T-helper 9 cell (primary cell): ENCODE measurements at regions not wholly inside any gene's neighbourhood (a gene's known extent, or its start where the extent isn't known, plus 50 kb on each side); places are given as distances from the start of the nearest gene placed in this dataset.

Experiments used
- DNase-seq: peaks from one replicate; pipeline ENCODE4 v3.0.0-alpha.2; 2020

- no peak for DNase-seq
Observed at GRCh38 chr3:87390821-87391220, 114.4 kb upstream of the POU1F1 start.

GRCh38 chr3:87390353-87390752, 114.0 kb upstream of the POU1F1 start:
- DNase-seq, result no peak

GRCh38 chr3:87375231-87375682, 98.9 kb upstream of the POU1F1 start:
- DNase-seq, result no peak

- no peak for DNase-seq
Observed at GRCh38 chr3:87370007-87370406, 93.6 kb upstream of the POU1F1 start.

- no peak for DNase-seq
Observed at GRCh38 chr3:87367736-87368135, 91.4 kb upstream of the POU1F1 start.

- no peak for DNase-seq
Observed at GRCh38 chr3:87363721-87364120, 87.3 kb upstream of the POU1F1 start.

GRCh38 chr3:87361956-87362355, 85.6 kb upstream of the POU1F1 start:
- DNase-seq, result no peak

- DNase-seq, result no peak
Observed at GRCh38 chr3:87361271-87361670, 84.9 kb upstream of the POU1F1 start.

GRCh38 chr3:87359826-87360225, 83.4 kb upstream of the POU1F1 start:
- no peak for DNase-seq

GRCh38 chr3:87359025-87359424, 82.6 kb upstream of the POU1F1 start:
- no peak for DNase-seq

GRCh38 chr3:87358066-87358465, 81.7 kb upstream of the POU1F1 start:
- DNase-seq, result no peak

- no peak for DNase-seq
Observed at GRCh38 chr3:87354398-87354797, 78.0 kb upstream of the POU1F1 start.

- DNase-seq, result no peak
Observed at GRCh38 chr3:87351937-87352336, 75.6 kb upstream of the POU1F1 start.

GRCh38 chr3:87350367-87351199, 74.2 kb upstream of the POU1F1 start:
- no peak for DNase-seq

- no peak for DNase-seq
Observed at GRCh38 chr3:87349833-87350232, 73.4 kb upstream of the POU1F1 start.

- no peak for DNase-seq
Observed at GRCh38 chr3:87336761-87337160, 60.4 kb upstream of the POU1F1 start.

GRCh38 chr3:87335931-87336330, 59.5 kb upstream of the POU1F1 start:
- DNase-seq, result no peak

GRCh38 chr3:87333393-87333892, 57.1 kb upstream of the POU1F1 start:
- DNase-seq, result no peak

- DNase-seq, result no peak
Observed at GRCh38 chr3:87332789-87333188, 56.4 kb upstream of the POU1F1 start.

GRCh38 chr3:87329065-87329464, 52.7 kb upstream of the POU1F1 start:
- no peak for DNase-seq
